ENCODE measurements at regions not wholly inside any gene's neighbourhood (a gene's known extent, or its start where the extent isn't known, plus 50 kb on each side); places are given as distances from the start of the nearest gene placed in this dataset.

DNA sequence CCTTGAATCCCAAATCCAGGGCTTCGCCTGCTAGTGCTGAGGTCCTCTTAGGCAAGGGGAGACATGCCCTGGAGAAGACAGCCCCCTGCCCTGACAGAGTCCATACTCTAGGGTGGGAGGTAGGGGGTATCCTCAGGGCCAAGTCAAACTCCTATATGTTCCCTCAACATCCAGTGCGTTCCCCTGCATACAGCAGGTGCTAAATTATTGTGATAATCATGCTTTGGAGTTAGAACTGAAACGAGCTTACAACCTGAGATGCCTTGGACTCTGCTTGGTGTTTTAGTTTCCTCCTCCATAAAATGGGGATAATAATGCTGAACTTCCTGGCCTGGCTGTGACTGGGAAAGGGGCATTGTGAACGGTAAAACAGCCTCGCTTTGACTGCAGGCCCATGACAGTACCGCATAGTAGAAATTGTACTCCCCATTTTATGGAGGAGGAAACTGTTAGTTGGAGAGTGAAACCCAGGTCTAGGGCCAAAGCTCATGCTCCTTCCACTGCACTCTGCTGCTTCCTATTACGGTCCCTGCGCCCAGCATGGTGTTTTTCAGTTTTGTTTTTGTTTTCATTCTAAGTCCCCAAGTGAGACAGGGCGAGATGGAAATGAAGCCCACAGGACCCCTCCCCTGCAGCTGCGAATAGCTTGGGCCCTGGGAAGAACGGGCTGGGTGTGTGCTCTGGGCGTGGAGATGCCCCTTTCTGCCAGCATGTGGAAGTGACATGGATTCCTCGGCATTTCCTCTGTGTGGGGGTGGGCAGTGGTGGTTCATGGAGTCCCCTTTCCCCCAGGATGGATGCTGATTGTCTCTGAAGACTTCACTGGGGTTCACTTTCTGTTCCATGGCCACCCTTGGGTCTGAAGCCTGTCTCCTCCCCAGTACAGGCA lies 162.5 kb downstream of the VEGFA start:
- no peak for DNase-seq (ENCODE audit: low spot score)
- H3K27ac ChIP-seq: no peak overlapping the region
- H3K4me3 ChIP-seq: no peak overlapping the region
- no peaks in the 10 kb centered on the region for H3K9me3 ChIP-seq
- no peaks in the 10 kb centered on the region for H3K36me3 ChIP-seq
- no peaks in the 10 kb centered on the region for H3K27me3 ChIP-seq
- peaks cover 0 to 9% of the 10 kb centered on the region in 2 donors for H3K4me1 ChIP-seq
- TF ChIP-seq, protein P1, sequence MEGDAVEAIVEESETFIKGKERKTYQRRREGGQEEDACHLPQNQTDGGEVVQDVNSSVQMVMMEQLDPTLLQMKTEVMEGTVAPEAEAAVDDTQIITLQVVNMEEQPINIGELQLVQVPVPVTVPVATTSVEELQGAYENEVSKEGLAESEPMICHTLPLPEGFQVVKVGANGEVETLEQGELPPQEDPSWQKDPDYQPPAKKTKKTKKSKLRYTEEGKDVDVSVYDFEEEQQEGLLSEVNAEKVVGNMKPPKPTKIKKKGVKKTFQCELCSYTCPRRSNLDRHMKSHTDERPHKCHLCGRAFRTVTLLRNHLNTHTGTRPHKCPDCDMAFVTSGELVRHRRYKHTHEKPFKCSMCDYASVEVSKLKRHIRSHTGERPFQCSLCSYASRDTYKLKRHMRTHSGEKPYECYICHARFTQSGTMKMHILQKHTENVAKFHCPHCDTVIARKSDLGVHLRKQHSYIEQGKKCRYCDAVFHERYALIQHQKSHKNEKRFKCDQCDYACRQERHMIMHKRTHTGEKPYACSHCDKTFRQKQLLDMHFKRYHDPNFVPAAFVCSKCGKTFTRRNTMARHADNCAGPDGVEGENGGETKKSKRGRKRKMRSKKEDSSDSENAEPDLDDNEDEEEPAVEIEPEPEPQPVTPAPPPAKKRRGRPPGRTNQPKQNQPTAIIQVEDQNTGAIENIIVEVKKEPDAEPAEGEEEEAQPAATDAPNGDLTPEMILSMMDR (IDR thresholded peaks at IDR 0.05): no peak

DNA sequence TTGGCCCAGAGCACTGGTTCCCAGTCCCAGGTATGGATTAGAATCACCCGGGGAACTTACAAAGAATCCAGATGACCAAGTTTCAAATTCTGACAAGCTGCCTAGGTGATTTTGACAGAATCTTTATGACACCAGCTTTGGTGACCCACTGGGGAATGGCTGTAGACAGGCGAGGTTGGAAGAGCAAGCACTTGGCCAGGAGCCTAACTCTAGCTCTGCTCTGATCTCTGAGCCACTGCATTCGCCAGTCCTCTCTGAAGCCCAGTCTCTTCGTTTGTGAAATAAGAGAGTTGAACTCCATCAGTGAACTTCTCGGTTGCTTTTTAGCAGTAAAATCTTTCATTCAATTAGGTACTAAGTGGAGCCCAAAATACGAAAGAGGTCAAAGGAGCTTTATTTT lies 161.2 kb downstream of the VEGFA start:
- no peak for DNase-seq (ENCODE audit: low spot score)

DNA sequence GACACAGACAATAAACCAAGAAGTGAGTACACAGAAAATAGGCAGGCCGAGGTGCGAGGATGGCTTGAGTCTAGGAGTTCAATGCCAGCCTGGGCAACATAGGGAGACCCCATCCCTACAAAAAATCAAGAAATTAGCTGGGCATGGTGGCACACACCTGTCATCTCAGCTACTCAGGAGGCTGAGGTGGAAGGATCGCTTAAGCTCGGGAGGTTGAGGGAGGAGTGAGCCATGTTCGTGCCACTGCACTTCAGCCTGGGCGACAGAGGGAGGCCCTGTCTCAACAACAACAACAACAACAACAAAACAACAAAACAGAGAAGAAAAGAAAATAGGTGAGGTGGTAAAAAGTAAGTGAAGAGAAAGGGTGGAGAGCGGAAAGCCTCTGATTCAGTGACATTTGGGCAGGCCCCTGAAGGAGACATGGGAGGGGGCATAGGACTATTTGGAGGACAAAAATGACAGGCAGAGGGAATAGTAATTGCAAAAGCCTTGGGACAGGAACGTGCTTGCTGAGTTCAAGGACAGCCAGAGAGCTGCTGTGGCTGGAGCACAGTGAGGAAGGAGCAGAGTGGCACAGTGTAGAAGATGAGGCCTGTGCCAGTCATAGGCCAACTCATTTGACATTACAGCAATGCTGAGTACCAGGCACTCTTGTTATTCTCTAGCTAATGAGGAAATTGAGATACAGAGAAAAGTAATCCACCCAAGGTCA lies 160.6 kb downstream of the VEGFA start:
- no peak overlapping the region for H3K27ac ChIP-seq
- no peak for DNase-seq (ENCODE audit: low spot score)
- TF ChIP-seq, protein P1 (IDR thresholded peaks at IDR 0.05): no peak
- no peaks in the 10 kb centered on the region for H3K27me3 ChIP-seq
- H3K4me3 ChIP-seq: no peak overlapping the region
- no peaks in the 10 kb centered on the region for H3K4me1 ChIP-seq
- no peaks in the 10 kb centered on the region for H3K9me3 ChIP-seq
- no peaks in the 10 kb centered on the region for H3K36me3 ChIP-seq

More for the DNA sequence above, 161.2 kb downstream of the VEGFA start:
- no peaks in the 10 kb centered on the region for H3K27me3 ChIP-seq
- no peaks in the 10 kb centered on the region for H3K36me3 ChIP-seq
- H3K9me3 ChIP-seq: no peaks in the 10 kb centered on the region
- H3K4me3 ChIP-seq: no peak overlapping the region
- H3K27ac ChIP-seq: no peak overlapping the region
- H3K4me1 ChIP-seq: no peaks in the 10 kb centered on the region
- TF ChIP-seq, protein P1 (IDR thresholded peaks at IDR 0.05): no peak

DNA sequence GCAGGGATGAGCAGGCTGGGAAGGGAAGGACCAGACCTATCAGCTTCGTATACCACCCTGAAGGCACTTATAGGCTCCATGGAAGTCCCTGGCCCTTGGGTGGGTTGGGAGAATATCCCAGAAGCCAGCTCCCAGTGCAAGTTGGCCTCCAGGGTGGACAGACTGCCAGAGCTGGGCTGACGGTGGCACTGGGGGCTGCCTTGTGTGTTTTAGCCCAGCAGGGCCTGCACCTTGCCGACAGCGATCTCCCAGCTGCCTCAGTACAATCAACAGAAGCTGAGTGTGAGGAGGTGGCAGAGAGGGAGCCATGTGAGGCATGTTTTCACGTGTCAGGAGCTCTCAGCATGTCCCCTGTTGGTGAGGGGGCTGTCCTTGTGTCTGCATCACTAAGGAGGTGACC lies 159.5 kb downstream of the VEGFA start:
- no peak overlapping the region for H3K27ac ChIP-seq
- TF ChIP-seq, protein P1 (IDR thresholded peaks at IDR 0.05): no peak
- no peaks in the 10 kb centered on the region for H3K9me3 ChIP-seq
- no peaks in the 10 kb centered on the region for H3K27me3 ChIP-seq
- H3K4me3 ChIP-seq: no peak overlapping the region
- H3K4me1 ChIP-seq: no peaks in the 10 kb centered on the region
- no peak for DNase-seq (ENCODE audit: low spot score)
- H3K36me3 ChIP-seq: no peaks in the 10 kb centered on the region

DNA sequence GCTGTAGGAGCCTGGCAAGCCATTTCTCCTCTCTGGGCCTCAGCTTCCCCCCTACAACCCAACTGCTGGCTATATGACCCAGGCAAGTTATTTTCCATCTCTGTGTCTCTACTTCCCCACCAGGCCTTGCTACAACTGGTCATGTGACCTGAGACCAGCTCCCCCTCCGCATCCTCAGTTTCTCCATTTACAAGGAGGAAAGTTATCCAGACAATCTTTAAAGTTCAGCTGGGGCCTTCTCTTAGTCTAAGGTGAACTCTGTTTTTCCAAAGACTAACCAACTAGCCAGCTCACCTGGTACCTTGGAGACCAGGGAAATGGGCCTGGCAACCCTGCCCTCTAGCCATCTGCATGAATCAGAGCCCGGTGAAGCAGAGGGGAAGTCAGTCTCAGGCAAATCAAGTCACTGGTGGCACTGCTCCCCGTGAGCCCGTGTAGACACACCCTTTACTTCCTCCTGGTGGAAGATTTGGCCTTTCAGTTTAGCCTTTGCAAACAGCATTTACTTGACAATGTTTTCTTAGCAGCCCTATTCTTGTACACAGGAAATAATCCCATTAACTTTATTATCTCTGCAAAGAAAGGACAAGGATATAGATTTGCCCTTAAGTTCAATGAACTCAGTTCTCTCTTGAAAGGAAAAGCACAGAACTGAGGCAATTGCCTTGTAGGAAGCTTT lies 157.7 kb downstream of the VEGFA start:
- no peaks in the 10 kb centered on the region for H3K36me3 ChIP-seq
- DNase-seq (ENCODE audit: low spot score): no peak
- TF ChIP-seq, protein P1 (IDR thresholded peaks at IDR 0.05): no peak
- no peaks in the 10 kb centered on the region for H3K27me3 ChIP-seq
- no peaks in the 10 kb centered on the region for H3K4me1 ChIP-seq
- no peaks in the 10 kb centered on the region for H3K9me3 ChIP-seq
- no peak overlapping the region for H3K4me3 ChIP-seq
- H3K27ac ChIP-seq: no peak overlapping the region
